ENCODE measurements at regions not wholly inside any gene's neighbourhood (a gene's known extent, or its start where the extent isn't known, plus 50 kb on each side); places are given as distances from the start of the nearest gene placed in this dataset.

GRCh38 chr6:18784794-18785193 is 397.6 kb downstream of the RNF144B start:
- DNase-seq: no peak

- DNase-seq: no peak
Measured at GRCh38 chr6:18785810-18786490, 398.8 kb downstream of the RNF144B start.

- no peak for DNase-seq
Measured at GRCh38 chr6:18792866-18793265, 405.7 kb downstream of the RNF144B start.

- no peak for DNase-seq
Measured at GRCh38 chr6:18795726-18796125, 408.6 kb downstream of the RNF144B start.

- DNase-seq: no peak
Measured at GRCh38 chr6:18820725-18821124, 433.6 kb downstream of the RNF144B start.

GRCh38 chr6:18823782-18824386 is 436.7 kb downstream of the RNF144B start:
- no peak for DNase-seq

- no peak for DNase-seq
Measured at GRCh38 chr6:18829272-18829870, 442.2 kb downstream of the RNF144B start.

GRCh38 chr6:18835976-18836375 is 448.8 kb downstream of the RNF144B start:
- DNase-seq: no peak

GRCh38 chr6:18837013-18837412 is 449.9 kb downstream of the RNF144B start:
- DNase-seq: no peak

GRCh38 chr6:18842534-18842933 is 455.4 kb downstream of the RNF144B start:
- no peak for DNase-seq

GRCh38 chr6:18845896-18846295 is 458.7 kb downstream of the RNF144B start:
- no peak for DNase-seq

- no peak for DNase-seq
Measured at GRCh38 chr6:18846327-18846726, 459.2 kb downstream of the RNF144B start.

- no peak for DNase-seq
Measured at GRCh38 chr6:18861204-18861603, 474.1 kb downstream of the RNF144B start.

GRCh38 chr6:18883268-18883667 is 496.1 kb downstream of the RNF144B start:
- DNase-seq: no peak

- no peak for DNase-seq
Measured at GRCh38 chr6:18883851-18884250, 496.7 kb downstream of the RNF144B start.

GRCh38 chr6:18893540-18894269 is 506.6 kb downstream of the RNF144B start:
- no peak for DNase-seq

GRCh38 chr6:18897350-18897749 is 510.2 kb downstream of the RNF144B start:
- no peak for DNase-seq

- DNase-seq: no peak
Measured at GRCh38 chr6:18904681-18905080, 517.5 kb downstream of the RNF144B start.

GRCh38 chr6:18920701-18921100 is 533.6 kb downstream of the RNF144B start:
- DNase-seq: no peak

GRCh38 chr6:18931086-18931485 is 543.9 kb downstream of the RNF144B start:
- no peak for DNase-seq

- DNase-seq: no peak
Measured at GRCh38 chr6:18958146-18958545, 571.0 kb downstream of the RNF144B start.

GRCh38 chr6:18961566-18961965 is 574.4 kb downstream of the RNF144B start:
- no peak for DNase-seq

- no peak for DNase-seq
Measured at GRCh38 chr6:18962361-18962905, 575.3 kb downstream of the RNF144B start.
